ENCODE measurements at regions not wholly inside any gene's neighbourhood (a gene's known extent, or its start where the extent isn't known, plus 50 kb on each side); places are given as distances from the start of the nearest gene placed in this dataset.

DNA sequence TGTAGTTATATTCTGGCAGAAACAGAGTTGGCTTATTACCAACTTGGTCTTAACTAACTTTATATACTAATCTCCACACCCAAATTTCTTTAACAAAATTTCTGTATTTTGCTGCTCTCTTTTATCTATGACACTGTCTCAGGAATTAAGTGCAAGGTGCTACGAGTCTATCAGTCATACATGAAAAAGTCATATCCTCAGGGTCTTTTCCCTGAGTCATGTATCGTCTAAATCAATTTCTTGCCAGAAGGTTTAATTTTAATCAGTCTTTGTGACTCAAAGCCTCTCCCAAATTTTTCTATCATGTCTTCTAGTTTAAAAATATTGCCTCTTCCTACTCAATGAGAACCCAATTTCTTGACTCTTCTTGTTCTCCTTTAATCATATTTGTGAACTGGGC is 1803.6 kb upstream of the PCDH7 start:
- DNase-seq = no peak

- DNase-seq = no peak
Observed at GRCh38 chr4:28918871-28919270, 1801.3 kb upstream of the PCDH7 start.

DNA sequence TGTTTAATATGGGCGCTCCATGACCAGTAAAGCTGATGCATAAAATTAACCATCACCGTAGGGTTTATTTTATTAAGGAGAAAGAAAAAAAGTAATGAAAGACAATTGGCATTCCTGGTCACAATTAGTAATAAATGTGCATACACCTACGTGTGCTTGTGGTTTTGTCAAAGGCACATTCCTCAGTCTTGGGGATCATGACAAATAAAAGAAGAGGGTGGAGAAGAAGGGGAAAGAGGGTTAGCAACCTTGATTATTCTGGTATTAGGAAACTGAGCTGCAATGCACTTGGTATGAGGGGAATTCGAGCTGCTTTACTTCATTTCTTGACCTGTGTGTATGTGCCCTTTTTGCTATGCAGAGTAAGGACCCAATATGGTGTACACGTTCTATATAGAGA is 1798.3 kb upstream of the PCDH7 start:
- DNase-seq = no peak

GRCh38 chr4:28926156-28926555 is 1794.0 kb upstream of the PCDH7 start:
- no peak for DNase-seq

- DNase-seq = no peak
Observed at GRCh38 chr4:28942631-28943030, 1777.5 kb upstream of the PCDH7 start.

- DNase-seq = no peak
Observed at GRCh38 chr4:28947374-28947773, 1772.8 kb upstream of the PCDH7 start.

- DNase-seq = no peak
Observed at GRCh38 chr4:28948501-28948900, 1771.7 kb upstream of the PCDH7 start.

DNA sequence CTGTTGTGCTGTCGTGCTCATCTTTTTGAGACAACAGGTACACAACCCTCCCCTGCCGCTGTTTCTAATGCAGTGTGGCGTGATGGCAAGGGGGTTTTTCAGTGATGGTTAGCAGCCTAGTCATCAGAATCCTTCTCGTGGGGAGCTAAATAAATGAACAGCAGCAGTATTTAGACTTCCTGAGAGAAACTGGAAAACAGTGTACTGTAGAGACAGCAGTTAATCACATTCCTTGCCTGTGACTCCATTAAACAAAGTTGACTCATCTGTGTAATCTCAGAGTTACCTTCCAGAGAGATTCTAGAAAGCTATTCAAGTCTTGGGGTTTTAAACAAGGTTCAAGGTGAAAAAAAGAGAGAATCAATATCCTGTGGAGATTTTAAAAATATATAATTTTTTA is 1753.2 kb upstream of the PCDH7 start:
- no peak for DNase-seq

GRCh38 chr4:28973587-28974350 is 1746.4 kb upstream of the PCDH7 start:
- no peak for DNase-seq

GRCh38 chr4:28976369-28976768 is 1743.8 kb upstream of the PCDH7 start:
- no peak for DNase-seq

- no peak for DNase-seq
Observed at GRCh38 chr4:29002151-29002550, 1718.0 kb upstream of the PCDH7 start.

- no peak for DNase-seq
Observed at GRCh38 chr4:29005838-29006237, 1714.3 kb upstream of the PCDH7 start.

DNA sequence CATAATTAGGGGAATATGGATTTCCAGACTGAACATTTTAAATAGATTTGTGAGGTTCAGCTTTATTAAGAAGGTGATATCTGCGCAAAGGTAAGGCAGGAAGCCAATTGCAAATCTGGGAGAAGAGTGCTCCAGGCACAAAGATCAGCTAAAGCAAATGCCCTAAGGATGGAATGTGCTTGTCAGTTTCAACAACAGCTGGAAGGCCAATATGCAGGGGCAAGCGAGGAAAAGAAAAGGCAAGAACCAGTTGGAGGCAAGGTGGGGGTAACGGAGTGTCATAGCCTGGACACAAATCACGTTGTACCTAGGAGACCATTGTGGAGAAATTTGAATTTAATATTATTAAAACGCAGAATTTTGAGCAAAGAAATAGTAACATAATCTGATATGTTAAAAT is 1710.3 kb upstream of the PCDH7 start:
- no peak for DNase-seq

GRCh38 chr4:29013341-29013740 is 1706.8 kb upstream of the PCDH7 start:
- DNase-seq = no peak

- DNase-seq = no peak
Observed at GRCh38 chr4:29014555-29014954, 1705.6 kb upstream of the PCDH7 start.

- DNase-seq = no peak
Observed at GRCh38 chr4:29033703-29034102, 1686.5 kb upstream of the PCDH7 start.

GRCh38 chr4:29037501-29037900 is 1682.7 kb upstream of the PCDH7 start:
- DNase-seq = no peak

DNA sequence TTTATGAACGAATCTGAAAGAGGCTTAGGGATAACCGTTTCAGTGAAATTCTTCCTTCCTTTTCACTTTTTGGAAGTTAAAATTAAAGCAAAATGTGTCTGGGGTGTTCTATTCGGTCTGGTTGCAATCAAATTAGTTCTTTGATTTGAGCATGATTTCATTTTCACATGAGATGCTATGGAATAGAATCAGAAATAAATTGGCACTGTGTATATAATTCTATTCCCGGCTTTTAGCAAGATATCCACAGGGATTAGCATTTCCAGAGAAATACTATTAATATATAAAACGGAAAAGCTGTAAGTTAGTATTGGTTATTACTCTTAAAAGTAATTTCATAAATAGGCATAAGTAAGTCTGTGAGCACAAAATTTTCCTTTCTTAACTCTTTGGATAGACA is 1676.8 kb upstream of the PCDH7 start:
- DNase-seq = no peak

DNA sequence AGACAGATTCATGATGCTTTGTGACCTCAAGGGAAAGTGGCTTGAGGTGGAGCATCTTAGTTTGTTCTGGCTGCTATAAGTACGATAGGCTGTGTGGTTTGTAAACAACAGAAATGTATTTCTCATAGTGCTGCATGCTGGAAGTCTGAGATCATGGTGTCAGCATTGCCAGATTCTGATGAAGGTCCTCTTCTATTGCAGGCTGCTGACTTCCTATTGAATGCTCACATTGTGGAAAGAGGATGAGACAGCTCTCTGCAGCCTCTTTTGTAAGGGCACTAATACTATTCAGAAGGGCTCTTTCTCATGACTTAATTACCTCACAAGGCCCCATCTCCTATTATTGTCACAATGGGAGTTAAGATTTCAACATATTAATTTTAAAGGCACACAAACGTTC is 1674.0 kb upstream of the PCDH7 start:
- no peak for DNase-seq

DNA sequence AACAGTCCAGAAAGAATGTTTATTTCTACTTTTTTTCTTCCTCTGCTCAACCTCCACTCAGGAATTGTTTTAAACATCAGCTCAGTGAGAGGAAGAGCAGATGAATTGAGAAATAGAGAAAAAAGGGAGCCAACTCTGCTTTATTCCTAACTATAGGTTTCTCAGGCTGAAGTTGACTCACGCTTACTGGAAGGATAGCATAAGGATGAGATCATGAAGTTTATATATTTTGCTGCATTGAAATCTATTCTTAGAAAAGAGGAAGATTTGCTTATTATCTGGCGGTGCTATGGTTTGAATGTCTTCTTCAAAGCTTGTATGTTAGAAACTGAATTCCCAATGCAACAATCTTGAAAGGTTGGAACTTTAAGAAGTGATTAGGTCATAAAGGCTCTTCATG is 1673.4 kb upstream of the PCDH7 start:
- DNase-seq = no peak

- DNase-seq = no peak
Observed at GRCh38 chr4:29047341-29048041, 1672.7 kb upstream of the PCDH7 start.

DNA sequence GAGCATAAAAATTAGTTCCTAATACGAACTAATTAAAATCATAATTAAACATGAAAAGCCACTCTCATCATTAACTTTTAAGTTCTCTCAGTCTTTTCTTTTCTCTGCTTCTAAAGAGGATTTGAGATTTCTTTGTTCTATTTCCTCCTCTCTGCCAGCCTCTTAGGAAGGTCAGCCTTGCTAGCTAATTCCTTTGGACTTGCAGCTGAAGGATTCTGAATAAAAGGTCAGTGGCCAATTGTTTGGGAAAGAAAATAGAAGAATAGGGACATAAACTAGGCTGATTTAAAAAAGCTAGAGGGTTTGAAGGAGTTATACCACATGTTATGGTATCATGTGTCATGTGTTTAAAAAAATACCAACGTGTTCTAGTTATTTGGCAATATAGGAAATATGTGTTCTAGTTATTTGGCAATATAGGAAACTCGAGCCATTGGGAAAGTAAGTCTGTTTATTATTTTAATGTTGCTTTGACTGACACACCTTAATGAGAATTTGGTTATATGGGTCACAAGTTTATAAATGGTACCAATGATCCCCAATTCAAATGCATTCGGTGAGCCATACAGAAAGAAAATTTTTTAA is 1668.7 kb upstream of the PCDH7 start:
- DNase-seq = no peak

DNA sequence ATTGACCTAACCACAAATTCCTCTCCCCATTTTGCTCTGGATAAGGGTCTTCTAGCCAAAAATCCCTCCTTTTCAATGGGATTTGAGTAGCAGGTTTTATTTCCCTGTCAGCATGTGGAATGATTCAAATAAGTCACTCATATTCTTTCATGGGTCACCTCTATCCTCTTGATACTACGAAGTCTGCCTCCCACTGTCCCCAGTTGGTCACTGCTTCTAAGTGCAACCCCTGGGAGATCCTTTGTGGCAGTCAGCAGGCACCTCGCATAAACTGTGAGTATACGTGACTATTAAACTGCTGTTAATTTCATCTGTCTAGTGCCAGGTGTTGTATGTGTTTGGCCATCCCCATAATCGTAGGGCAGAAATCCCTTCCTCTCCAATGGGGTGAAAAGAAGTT is 1667.9 kb upstream of the PCDH7 start:
- DNase-seq = no peak

DNA sequence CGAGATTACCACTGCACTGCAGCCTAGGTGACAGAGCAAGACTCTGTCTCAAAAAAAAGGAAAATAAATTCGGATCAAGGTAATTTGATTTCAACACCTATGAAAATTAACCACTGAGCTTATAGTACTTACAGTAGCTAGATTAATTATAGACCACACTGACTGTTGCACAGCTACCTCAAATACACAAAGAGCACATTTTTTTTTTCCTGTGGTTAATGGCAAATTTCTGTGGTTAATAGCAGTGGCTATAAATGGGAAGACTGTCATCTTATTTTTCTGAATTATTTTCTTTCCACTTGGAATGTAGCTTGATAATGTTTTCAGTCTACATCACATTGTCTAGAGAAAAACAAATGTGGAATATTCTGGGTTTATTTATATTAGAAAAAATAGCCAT is 1661.6 kb upstream of the PCDH7 start:
- DNase-seq = no peak
